ENCODE measurements at regions not wholly inside any gene's neighbourhood (a gene's known extent, or its start where the extent isn't known, plus 50 kb on each side); places are given as distances from the start of the nearest gene placed in this dataset.
"Not testable (repeated sequence)": the region's sequence is repeated elsewhere in the genome, so short reads cannot be mapped to it uniquely, and the experiment has no call there.

- no peak for TF ChIP-seq CTCF (IDR thresholded peaks at IDR 0.05; ENCODE audit: low read depth, low read length)
- no peak overlapping the region for H3K4me3 ChIP-seq (ENCODE audit: low read depth, low read length)
Measured at GRCh38 chr6:103855750-103856149, 1004.0 kb downstream of the HACE1 start.

- TF ChIP-seq CTCF (IDR thresholded peaks at IDR 0.05; ENCODE audit: low read depth, low read length): no peak
- H3K4me3 ChIP-seq (ENCODE audit: low read depth, low read length): no peak overlapping the region
Measured at GRCh38 chr6:103854059-103854458, 1005.7 kb downstream of the HACE1 start.

- no peak for TF ChIP-seq CTCF (IDR thresholded peaks at IDR 0.05; ENCODE audit: low read depth, low read length)
- no peak overlapping the region for H3K4me3 ChIP-seq (ENCODE audit: low read depth, low read length)
Measured at GRCh38 chr6:103838457-103838856, 1021.3 kb downstream of the HACE1 start.

GRCh38 chr6:103826209-103826608, 1033.5 kb downstream of the HACE1 start:
- no peak for TF ChIP-seq CTCF (IDR thresholded peaks at IDR 0.05; ENCODE audit: low read depth, low read length)
- H3K4me3 ChIP-seq (ENCODE audit: low read depth, low read length): no peak overlapping the region

- TF ChIP-seq CTCF (IDR thresholded peaks at IDR 0.05; ENCODE audit: low read depth, low read length): no peak
- H3K4me3 ChIP-seq (ENCODE audit: low read depth, low read length): no peak overlapping the region
Measured at GRCh38 chr6:103820148-103820547, 1039.6 kb downstream of the HACE1 start.

GRCh38 chr6:103819509-103819908, 1040.2 kb downstream of the HACE1 start:
- no peak overlapping the region for H3K4me3 ChIP-seq (ENCODE audit: low read depth, low read length)
- TF ChIP-seq CTCF (IDR thresholded peaks at IDR 0.05; ENCODE audit: low read depth, low read length): no peak

- no peak overlapping the region for H3K4me3 ChIP-seq (ENCODE audit: low read depth, low read length)
- TF ChIP-seq CTCF (IDR thresholded peaks at IDR 0.05; ENCODE audit: low read depth, low read length): no peak
Measured at GRCh38 chr6:103812970-103813369, 1046.7 kb downstream of the HACE1 start.

GRCh38 chr6:103801901-103802479, 1057.7 kb downstream of the HACE1 start:
- H3K4me3 ChIP-seq (ENCODE audit: low read depth, low read length): not testable (repeated sequence)
